HEK293 (cell line): ENCODE measurements at regions not wholly inside any gene's neighbourhood (a gene's known extent, or its start where the extent isn't known, plus 50 kb on each side); places are given as distances from the start of the nearest gene placed in this dataset.

Experiments used
- CTCF ChIA-PET: fragments of 350-600 bp; formaldehyde crosslinking; extraction: SDS; loops from one replicate; lab custom pipeline; 2021; ENCODE audit warnings: antibody characterized with exemption; lab: Yijun Ruan, JAX
- POLR2A ChIA-PET: fragments of 300-600 bp; formaldehyde crosslinking; extraction: SDS; loops from one replicate; lab custom pipeline; 2020; ENCODE audit warnings: antibody characterized with exemption, inconsistent platforms; lab: Yijun Ruan, JAX
- H3K27ac ChIP-seq: fragments of 200-500 bp; sonication (Bioruptor generic); 2 replicates; pipeline ENCODE4 v1.5.1; 2014; ENCODE audit warnings: low read depth, low read length, control low read depth, inconsistent platforms; ENCODE audit errors: extremely low read depth
- H3K36me3 ChIP-seq, 2 experiments: fragments of 200-500 bp in 1 of 2; sonication (Bioruptor generic) in 1 of 2; 1 replicate in 1 of 2; 2 replicates in 1 of 2; pipeline ENCODE4 v1.5.1; 2014 to 2017; ENCODE audit warnings: inconsistent platforms in 2 of 2, low read length in 2 of 2; ENCODE audit not compliant: control insufficient read depth in 2 of 2, insufficient read depth in 1 of 2
- H3K4me1 ChIP-seq: fragments of 200-500 bp; sonication (Bioruptor generic); 2 replicates; pipeline ENCODE4 v1.5.1; 2014; ENCODE audit warnings: mild to moderate bottlenecking, low read length, inconsistent platforms; ENCODE audit not compliant: control insufficient read depth, insufficient read depth
- H3K4me3 ChIP-seq: 2 replicates; pipeline ENCODE4 v1.5.1; 2011; ENCODE audit warnings: low read depth, mild to moderate bottlenecking, control low read depth, low read length, moderate library complexity
- H3K9me3 ChIP-seq: fragments of 200-500 bp; sonication (Bioruptor generic); 2 replicates; pipeline ENCODE4 v1.5.1; 2014; ENCODE audit warnings: low read depth, low read length, inconsistent platforms; ENCODE audit not compliant: control insufficient read depth, insufficient read depth
- GLIS2 ChIP-seq: fragments of 450-650 bp; formaldehyde crosslinking; IDR thresholded peaks from 2 replicates; pipeline ENCODE4 v1.5.1; 2016; ENCODE audit warnings: missing biosample characterization, missing genetic modification characterization
- HOXA7 ChIP-seq: sonication (generic); formaldehyde crosslinking; IDR thresholded peaks from 2 replicates; pipeline ENCODE4 v1.8.1; 2022; ENCODE audit warnings: missing genetic modification reagents, borderline replicate concordance
- HOXD13 ChIP-seq: sonication (generic); formaldehyde crosslinking; IDR thresholded peaks from 2 replicates; pipeline ENCODE4 v1.8.0; 2022; ENCODE audit warnings: missing genetic modification reagents, borderline replicate concordance
- IKZF3 ChIP-seq: fragments of 450-650 bp; IDR thresholded peaks from 2 replicates; pipeline ENCODE4 v1.5.0; 2018; ENCODE audit warnings: missing biosample characterization, mild to moderate bottlenecking, missing genetic modification characterization, moderate library complexity
- KLF16 ChIP-seq: fragments of 450-650 bp; formaldehyde crosslinking; IDR thresholded peaks from 2 replicates; pipeline ENCODE4 v1.5.1; 2017; ENCODE audit warnings: missing biosample characterization, missing genetic modification characterization
- KLF8 ChIP-seq: fragments of 450-650 bp; formaldehyde crosslinking; IDR thresholded peaks from 2 replicates; pipeline ENCODE4 v1.5.1; 2016; ENCODE audit warnings: missing biosample characterization, missing genetic modification characterization
- KLF9 ChIP-seq: fragments of 450-650 bp; formaldehyde crosslinking; IDR thresholded peaks from 2 replicates; pipeline ENCODE4 v1.5.1; 2016; ENCODE audit warnings: missing biosample characterization, missing genetic modification characterization, low read depth
- OVOL3 ChIP-seq: fragments of 450-650 bp; formaldehyde crosslinking; IDR thresholded peaks from 2 replicates; pipeline ENCODE4 v1.5.1; 2016; ENCODE audit warnings: missing biosample characterization, missing genetic modification characterization
- PBX3 ChIP-seq: sonication (generic); formaldehyde crosslinking; IDR thresholded peaks from 2 replicates; pipeline ENCODE4 v1.8.1; 2022; ENCODE audit warnings: mild to moderate bottlenecking, moderate library complexity, missing genetic modification reagents
- PRDM4 ChIP-seq: fragments of 450-650 bp; formaldehyde crosslinking; IDR thresholded peaks from 2 replicates; pipeline ENCODE4 v1.5.1; 2017; ENCODE audit warnings: missing biosample characterization, missing genetic modification characterization
- ZFP69B ChIP-seq: fragments of 450-650 bp; formaldehyde crosslinking; IDR thresholded peaks from 2 replicates; pipeline ENCODE4 v1.5.1; 2016; ENCODE audit warnings: missing biosample characterization, missing genetic modification characterization
- ZNF132 ChIP-seq: fragments of 450-650 bp; formaldehyde crosslinking; IDR thresholded peaks from 2 replicates; pipeline ENCODE4 v1.5.1; 2017; ENCODE audit warnings: missing biosample characterization, missing genetic modification characterization, borderline replicate concordance
- ZNF501 ChIP-seq: fragments of 450-650 bp; formaldehyde crosslinking; IDR thresholded peaks from 2 replicates; pipeline ENCODE4 v1.5.1; 2016; ENCODE audit warnings: missing biosample characterization, missing genetic modification characterization
- ZNF529 ChIP-seq: fragments of 450-650 bp; formaldehyde crosslinking; IDR thresholded peaks from 2 replicates; pipeline ENCODE4 v1.5.1; 2017; ENCODE audit warnings: missing genetic modification characterization, missing biosample characterization; ENCODE audit not compliant: insufficient replicate concordance
- ZNF555 ChIP-seq: fragments of 450-650 bp; formaldehyde crosslinking; conservative IDR thresholded peaks from 2 replicates; pipeline ENCODE4 v1.5.1; 2017; ENCODE audit warnings: missing biosample characterization, mild to moderate bottlenecking, missing genetic modification characterization, inconsistent platforms
- ZNF571 ChIP-seq: fragments of 450-650 bp; formaldehyde crosslinking; IDR thresholded peaks from 2 replicates; pipeline ENCODE4 v1.5.0; 2017; ENCODE audit warnings: missing biosample characterization, missing genetic modification characterization
- ZNF623 ChIP-seq: fragments of 450-650 bp; formaldehyde crosslinking; IDR thresholded peaks from 2 replicates; pipeline ENCODE4 v1.5.1; 2016; ENCODE audit warnings: missing biosample characterization, missing genetic modification characterization
- ZNF639 ChIP-seq: fragments of 450-650 bp; formaldehyde crosslinking; IDR thresholded peaks from 2 replicates; pipeline ENCODE4 v1.5.1; 2016; ENCODE audit warnings: missing biosample characterization, missing genetic modification characterization
- ZNF658 ChIP-seq: fragments of 450-650 bp; formaldehyde crosslinking; IDR thresholded peaks from 2 replicates; pipeline ENCODE4; 2016; ENCODE audit warnings: missing biosample characterization, missing genetic modification characterization
- ZSCAN4 ChIP-seq: fragments of 450-650 bp; formaldehyde crosslinking; IDR thresholded peaks from 2 replicates; pipeline ENCODE4 v1.5.1; 2017; ENCODE audit warnings: missing biosample characterization, missing genetic modification characterization
- TF ChIP-seq, protein P1 (sequence below): fragments of 450-650 bp; formaldehyde crosslinking; IDR thresholded peaks from 2 replicates; pipeline ENCODE4 v1.5.1; 2016; ENCODE audit warnings: missing biosample characterization, missing genetic modification characterization

- POLR2A ChIA-PET: no interaction called here
- Histone ChIP-seq H3K4me1 (no peaks in the 10 kb centered on the region), H3K27ac (no peak overlapping the region), H3K36me3 (no peaks in the 10 kb centered on the region), H3K9me3 (no peaks in the 10 kb centered on the region), H3K4me3 (no peak overlapping the region)
- CTCF ChIA-PET: interaction anchor here (1.2 kb wide), 1 partner anchor 9 kb away, joined by 4 read pairs; no protein-coding TSS in a partner anchor
- TF ChIP-seq ZSCAN4 (tag by site-specific recombination): no peak
- no peak for TF ChIP-seq OVOL3 (tag by site-specific recombination)
- no peak for TF ChIP-seq PBX3 (CRISPR knock-in tag)
- no peak for TF ChIP-seq KLF9 (tag by site-specific recombination)
- no peak for TF ChIP-seq KLF8 (tag by site-specific recombination)
- no peak for TF ChIP-seq ZNF555 (tag by site-specific recombination)
- TF ChIP-seq, protein P1, sequence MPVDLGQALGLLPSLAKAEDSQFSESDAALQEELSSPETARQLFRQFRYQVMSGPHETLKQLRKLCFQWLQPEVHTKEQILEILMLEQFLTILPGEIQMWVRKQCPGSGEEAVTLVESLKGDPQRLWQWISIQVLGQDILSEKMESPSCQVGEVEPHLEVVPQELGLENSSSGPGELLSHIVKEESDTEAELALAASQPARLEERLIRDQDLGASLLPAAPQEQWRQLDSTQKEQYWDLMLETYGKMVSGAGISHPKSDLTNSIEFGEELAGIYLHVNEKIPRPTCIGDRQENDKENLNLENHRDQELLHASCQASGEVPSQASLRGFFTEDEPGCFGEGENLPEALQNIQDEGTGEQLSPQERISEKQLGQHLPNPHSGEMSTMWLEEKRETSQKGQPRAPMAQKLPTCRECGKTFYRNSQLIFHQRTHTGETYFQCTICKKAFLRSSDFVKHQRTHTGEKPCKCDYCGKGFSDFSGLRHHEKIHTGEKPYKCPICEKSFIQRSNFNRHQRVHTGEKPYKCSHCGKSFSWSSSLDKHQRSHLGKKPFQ (tag by site-specific recombination): no peak
- TF ChIP-seq ZNF132 (tag by site-specific recombination): no peak
- no peak for TF ChIP-seq ZNF623 (tag by site-specific recombination)
- no peak for TF ChIP-seq HOXA7 (CRISPR knock-in tag)
- TF ChIP-seq ZFP69B (tag by site-specific recombination): no peak
- no peak for TF ChIP-seq IKZF3 (tag by site-specific recombination)
- no peak for TF ChIP-seq ZNF571
- no peak for TF ChIP-seq ZNF501 (tag by site-specific recombination)
Measured at GRCh38 chr4:93888308-93888707, 59.8 kb downstream of the ATOH1 start.

DNA sequence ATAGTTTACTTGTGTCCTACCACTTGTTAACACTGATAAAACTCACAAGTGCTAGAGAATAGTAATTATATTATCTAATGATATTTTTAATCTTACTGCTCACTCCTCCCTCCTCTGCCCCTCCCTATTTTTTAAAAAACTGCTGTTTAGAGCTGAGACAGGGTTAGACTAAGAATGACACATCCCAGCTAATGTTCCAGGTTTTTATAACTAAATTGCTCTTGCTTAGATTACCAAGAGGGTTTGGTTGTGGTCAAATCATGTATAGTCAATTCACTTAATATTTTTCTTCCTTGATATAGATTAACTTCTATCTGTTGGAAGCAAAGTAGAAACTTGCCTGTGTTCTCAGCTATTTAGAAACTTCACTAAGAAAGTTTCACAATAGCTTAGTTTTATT lies 60.2 kb downstream of the ATOH1 start:
- Histone ChIP-seq H3K4me1 (no peaks in the 10 kb centered on the region), H3K36me3 (no peaks in the 10 kb centered on the region)
- TF ChIP-seq ZNF639 (tag by site-specific recombination) (no peak), PRDM4 (tag by site-specific recombination) (no peak), ZNF658 (tag by site-specific recombination) (no peak), GLIS2 (tag by site-specific recombination) (no peak), HOXD13 (CRISPR knock-in tag) (no peak), KLF16 (tag by site-specific recombination) (no peak), ZNF529 (tag by site-specific recombination) (no peak)
- TF ChIP-seq, all 188 proteins: peak for 0
- CTCF ChIA-PET: interaction anchor here (1.2 kb wide), 1 partner anchor 8 kb away, joined by 4 read pairs; no protein-coding TSS in a partner anchor
- Histone ChIP-seq H3K27ac (no peak overlapping the region), H3K9me3 (no peaks in the 10 kb centered on the region), H3K4me3 (no peak overlapping the region)
- POLR2A ChIA-PET: no interaction called here
